ENCODE measurements at regions not wholly inside any gene's neighbourhood (a gene's known extent, or its start where the extent isn't known, plus 50 kb on each side); places are given as distances from the start of the nearest gene placed in this dataset.

GRCh38 chr7:132072873-132073272 lies 503.4 kb downstream of the PLXNA4 start:
- no peak overlapping the region for H3K27ac ChIP-seq
- H3K4me1 ChIP-seq = no peaks in the 10 kb centered on the region
- no peak overlapping the region for H3K4me3 ChIP-seq
- H3K36me3 ChIP-seq = no peaks in the 10 kb centered on the region
- TF ChIP-seq POLR2A (IDR thresholded peaks at IDR 0.05) (no peak), CTCF (IDR thresholded peaks at IDR 0.05) (no peak)
- no peaks in the 10 kb centered on the region for H3K27me3 ChIP-seq
- H3K9me3 ChIP-seq = no peaks in the 10 kb centered on the region
- no peak for DNase-seq
- intact Hi-C loops (cut with DNase I; ENCODE audit: low total_unique reads) = no loop called here

GRCh38 chr7:132072165-132072564 lies 504.1 kb downstream of the PLXNA4 start:
- H3K9me3 ChIP-seq = no peaks in the 10 kb centered on the region
- no peak for TF ChIP-seq POLR2A (IDR thresholded peaks at IDR 0.05)
- TF ChIP-seq CTCF (IDR thresholded peaks at IDR 0.05) = no peak
- no peak overlapping the region for H3K4me3 ChIP-seq
- no peaks in the 10 kb centered on the region for H3K36me3 ChIP-seq
- DNase-seq = no peak
- no peaks in the 10 kb centered on the region for H3K27me3 ChIP-seq
- H3K27ac ChIP-seq = no peak overlapping the region
- intact Hi-C loops (cut with DNase I; ENCODE audit: low total_unique reads) = no loop called here
- peaks cover 0 to 4% of the 10 kb centered on the region in 2 donors for H3K4me1 ChIP-seq

GRCh38 chr7:132069306-132069705 lies 507.0 kb downstream of the PLXNA4 start:
- H3K9me3 ChIP-seq = no peaks in the 10 kb centered on the region
- intact Hi-C loops (cut with DNase I; ENCODE audit: low total_unique reads) = no loop called here
- H3K27ac ChIP-seq = no peak overlapping the region

GRCh38 chr7:132066761-132067171 lies 509.5 kb downstream of the PLXNA4 start:
- Histone ChIP-seq H3K4me1 (peaks cover 0 to 15% of the 10 kb centered on the region in 2 donors), H3K4me3 (no peak overlapping the region), H3K27ac (peak overlapping the region; percentile 73 to 75), H3K9me3 (no peaks in the 10 kb centered on the region), H3K36me3 (no peaks in the 10 kb centered on the region), H3K27me3 (no peaks in the 10 kb centered on the region)
- peak; percentile 38 to 52 for DNase-seq
- TF ChIP-seq POLR2A (IDR thresholded peaks at IDR 0.05) (no peak), CTCF (IDR thresholded peaks at IDR 0.05) (no peak)
- intact Hi-C loops (cut with DNase I; ENCODE audit: low total_unique reads) = no loop called here

More at GRCh38 chr7:132069306-132069705, 507.0 kb downstream of the PLXNA4 start:
- no peaks in the 10 kb centered on the region for H3K36me3 ChIP-seq
- TF ChIP-seq CTCF (IDR thresholded peaks at IDR 0.05) (no peak), POLR2A (IDR thresholded peaks at IDR 0.05) (no peak)
- no peak for DNase-seq
- no peaks in the 10 kb centered on the region for H3K27me3 ChIP-seq
- peaks cover 0 to 15% of the 10 kb centered on the region in 2 donors for H3K4me1 ChIP-seq
- H3K4me3 ChIP-seq = no peak overlapping the region

GRCh38 chr7:132065989-132066603 lies 509.7 kb upstream of the PODXL start:
- H3K27ac ChIP-seq = peak overlapping the region; percentile 73 to 75
- no peaks in the 10 kb centered on the region for H3K9me3 ChIP-seq
- H3K27me3 ChIP-seq = no peaks in the 10 kb centered on the region
- H3K36me3 ChIP-seq = no peaks in the 10 kb centered on the region
- no peak for TF ChIP-seq POLR2A (IDR thresholded peaks at IDR 0.05)
- TF ChIP-seq CTCF (IDR thresholded peaks at IDR 0.05) = no peak
- H3K4me1 ChIP-seq = peaks cover 0 to 15% of the 10 kb centered on the region in 2 donors
- intact Hi-C loops (cut with DNase I; ENCODE audit: low total_unique reads) = no loop called here
- no peak overlapping the region for H3K4me3 ChIP-seq
- DNase-seq = no peak
